HCT116 (cell line): ENCODE measurements at regions not wholly inside any gene's neighbourhood (a gene's known extent, or its start where the extent isn't known, plus 50 kb on each side); places are given as distances from the start of the nearest gene placed in this dataset.

Source experiments
- ATAC-seq: fragments of 200-7000 bp; cut with Tn5 transposase; 2 replicates; pipeline ENCODE4 v1.9.1; 2020; ENCODE audit warnings: mild to moderate bottlenecking, moderate library complexity
- BruUV-seq: library from RNA; stranded (reverse); fragments of 400-500 nt; replicated peaks from 2 replicates; lab custom pipeline; 2021; lab: Mats Ljungman, UMichigan
- CTCF ChIA-PET: fragments of 300-600 bp; sonication (Branson Sonifier 250); formaldehyde crosslinking; loops from one replicate; lab custom pipeline; 2021; ENCODE audit warnings: antibody characterized with exemption; lab: Charles Lee
- POLR2A ChIA-PET: fragments of 300-600, 350-600 bp; sonication (Branson Sonifier 250); formaldehyde crosslinking; loops from one replicate; lab custom pipeline; 2021; ENCODE audit warnings: antibody characterized with exemption; lab: Charles Lee
- RAD21 ChIA-PET, 2 experiments: fragments of 300-600 bp; sonication (Branson Sonifier 250); formaldehyde crosslinking; loops; one replicate each; lab custom pipeline; 2023; ENCODE audit warnings: low total read pairs in 2 of 2; ENCODE audit not compliant: uncharacterized antibody in 2 of 2, unreplicated experiment in 2 of 2, low non-redundant PET in 1 of 2; lab: Charles Lee
- DNase-seq: peaks from one replicate; pipeline ENCODE4 v3.0.0-alpha.2; 2010; ENCODE audit warnings: low read depth, low spot score
- H2AFZ ChIP-seq: fragments of 200-600 bp; shearing (Covaris generic), sonication (generic); 2 replicates; pipeline ENCODE4 v1.6.1; 2017; ENCODE audit warnings: low read depth, mixed run types, mixed read lengths, antibody characterized with exemption, low read length; ENCODE audit not compliant: poor library complexity, severe bottlenecking
- H3K27ac ChIP-seq: 2 replicates; pipeline ENCODE4 v1.5.1; 2012; ENCODE audit warnings: low read depth, low read length
- H3K27me3 ChIP-seq: fragments of 200-600 bp; sonication (generic); 2 replicates; pipeline ENCODE4 v1.6.1; 2016; ENCODE audit warnings: mixed run types, low read length, mixed read lengths; ENCODE audit not compliant: insufficient read depth
- H3K36me3 ChIP-seq, 2 experiments: fragments of 200-500 bp in 1 of 2; fragments of 200-600 bp in 1 of 2; sonication (Bioruptor generic) in 1 of 2; sonication (generic) in 1 of 2; 2 replicates each; pipeline versions ENCODE4 v1.5.1 to v1.6.1; 2014 to 2016; ENCODE audit warnings: low read length in 2 of 2, inconsistent platforms in 1 of 2, mixed read lengths in 1 of 2, mixed run types in 1 of 2; ENCODE audit not compliant: insufficient read depth in 2 of 2, control insufficient read depth in 1 of 2
- H3K4me1 ChIP-seq, 2 experiments: fragments of 200-600 bp in 1 of 2; sonication (generic) in 1 of 2; 2 replicates each; pipeline versions ENCODE4 v1.5.1 to v1.6.1; 2012 to 2017; ENCODE audit warnings: low read length in 2 of 2, inconsistent platforms in 1 of 2, mild to moderate bottlenecking in 1 of 2, mixed read lengths in 1 of 2, mixed run types in 1 of 2, moderate library complexity in 1 of 2; ENCODE audit not compliant: insufficient read depth in 2 of 2, control insufficient read depth in 1 of 2
- H3K4me2 ChIP-seq: fragments of 200-600 bp; sonication (generic); 2 replicates; pipeline ENCODE4 v1.6.1; 2017; ENCODE audit warnings: mixed run types, low read length, mixed read lengths
- H3K4me3 ChIP-seq, 2 experiments: fragments of 200-600 bp in 1 of 2; sonication (generic) in 1 of 2; replicated peaks in 1 of 2; 2 replicates each; pipeline ENCODE4 v1.5.1; 2011 to 2016; ENCODE audit warnings: low read length in 2 of 2, control low read depth in 1 of 2, low read depth in 1 of 2, mild to moderate bottlenecking in 1 of 2, mixed read lengths in 1 of 2, mixed run types in 1 of 2
- H3K79me2 ChIP-seq: fragments of 200-600 bp; sonication (generic); 2 replicates; pipeline ENCODE4 v1.6.1; 2017; ENCODE audit warnings: mild to moderate bottlenecking, mixed run types, low read length, moderate library complexity, mixed read lengths; ENCODE audit not compliant: insufficient read depth
- H3K9ac ChIP-seq: fragments of 200-600 bp; sonication (generic); 2 replicates; pipeline ENCODE4 v1.6.1; 2016; ENCODE audit warnings: low read length, mixed read lengths
- H3K9me2 ChIP-seq: fragments of 200-600 bp; sonication (generic), shearing (Covaris generic); 2 replicates; pipeline ENCODE4 v1.6.1; 2017; ENCODE audit warnings: mixed run types, mild to moderate bottlenecking, moderate library complexity; ENCODE audit not compliant: insufficient read depth
- H3K9me3 ChIP-seq, 2 experiments: fragments of 200-500 bp in 1 of 2; fragments of 200-600 bp in 1 of 2; sonication (Bioruptor generic) in 1 of 2; sonication (generic) in 1 of 2; 2 replicates each; pipeline ENCODE4 v1.6.1; 2014 to 2017; ENCODE audit warnings: low read length in 2 of 2, mixed read lengths in 2 of 2, inconsistent platforms in 1 of 2, low read depth in 1 of 2, mild to moderate bottlenecking in 1 of 2, mixed run types in 1 of 2, moderate library complexity in 1 of 2; ENCODE audit not compliant: control insufficient read depth in 1 of 2, insufficient read depth in 1 of 2
- H4K20me1 ChIP-seq: fragments of 200-600 bp; sonication (generic), shearing (Covaris generic); 2 replicates; pipeline ENCODE4 v1.6.1; 2017; ENCODE audit warnings: mixed run types, mild to moderate bottlenecking, moderate library complexity; ENCODE audit not compliant: insufficient read depth
- EGR1 ChIP-seq: IDR thresholded peaks from 2 replicates; pipeline ENCODE4 v1.6.1; 2012; ENCODE audit warnings: low read depth
- ELF1 ChIP-seq: IDR thresholded peaks from 2 replicates; pipeline ENCODE4 v1.6.1; 2012; ENCODE audit warnings: low read depth, borderline replicate concordance
- EZH2 ChIP-seq: fragments of 200-600 bp; sonication (generic); IDR thresholded peaks from 2 replicates; pipeline ENCODE4 v1.6.1; 2017; ENCODE audit warnings: antibody characterized with exemption, mixed run types
- EZH2phosphoT487 ChIP-seq: fragments of 200-600 bp; IDR thresholded peaks from 2 replicates; pipeline ENCODE4 v1.6.1; 2018; ENCODE audit warnings: antibody characterized with exemption, borderline replicate concordance
- JUND ChIP-seq: IDR thresholded peaks from 2 replicates; pipeline ENCODE4 v1.6.1; 2012
- POLR2AphosphoS5 ChIP-seq: IDR thresholded peaks from 2 replicates; pipeline ENCODE4 v1.6.1; 2011; ENCODE audit warnings: mild to moderate bottlenecking, low read depth, low read length, moderate library complexity
- SP1 ChIP-seq: IDR thresholded peaks from 2 replicates; pipeline ENCODE4 v1.6.1; 2012; ENCODE audit warnings: low read depth
- TCF7L2 ChIP-seq: IDR thresholded peaks from 2 replicates; pipeline ENCODE4 v1.7.0; 2011; ENCODE audit warnings: borderline replicate concordance, inconsistent platforms; ENCODE audit not compliant: insufficient read depth, insufficient read length; ENCODE audit errors: extremely low read depth
- YY1 ChIP-seq: IDR thresholded peaks from 2 replicates; pipeline ENCODE4 v1.6.1; 2011; ENCODE audit warnings: low read length, low read depth, moderate library complexity, mild to moderate bottlenecking; ENCODE audit not compliant: insufficient replicate concordance; ENCODE audit errors: extremely low read depth
- ZNF274 ChIP-seq: fragments of 200-500 bp; sonication (Bioruptor generic); IDR thresholded peaks from 2 replicates; pipeline ENCODE4 v1.6.1; 2014; ENCODE audit warnings: mild to moderate bottlenecking, low read depth, low read length, inconsistent platforms
- intact Hi-C: fragments of 100-400 bp; cut with micrococcal nuclease; formaldehyde crosslinking; loops from 2 replicates; pipeline ENCODE4 v1.10.0; 2022
- TF ChIP-seq, protein P1 (sequence below): IDR thresholded peaks from 2 replicates; pipeline ENCODE4 v1.6.1; 2012

DNA sequence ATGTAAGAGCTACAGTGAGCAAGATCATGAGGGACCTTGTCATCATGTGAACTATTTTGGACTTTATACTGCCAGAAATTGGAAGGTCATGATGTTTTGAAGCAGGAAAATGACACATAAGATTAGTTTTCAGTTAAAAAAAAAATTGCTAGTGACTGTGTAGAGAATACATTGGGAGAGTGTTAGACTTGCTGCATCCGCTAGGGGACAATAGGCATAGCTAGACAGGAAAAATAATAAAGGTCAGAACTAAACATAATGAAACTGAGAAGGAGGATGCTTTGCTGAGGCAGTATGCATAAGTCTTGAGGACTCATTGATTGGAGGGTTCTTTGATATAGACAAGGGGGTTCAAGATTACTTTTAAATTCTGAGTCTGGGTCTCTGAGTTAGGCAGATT is 275.8 kb upstream of the KCNH8 start:
- BruUV-seq: no TSS peak
- no peak for ATAC-seq

DNA sequence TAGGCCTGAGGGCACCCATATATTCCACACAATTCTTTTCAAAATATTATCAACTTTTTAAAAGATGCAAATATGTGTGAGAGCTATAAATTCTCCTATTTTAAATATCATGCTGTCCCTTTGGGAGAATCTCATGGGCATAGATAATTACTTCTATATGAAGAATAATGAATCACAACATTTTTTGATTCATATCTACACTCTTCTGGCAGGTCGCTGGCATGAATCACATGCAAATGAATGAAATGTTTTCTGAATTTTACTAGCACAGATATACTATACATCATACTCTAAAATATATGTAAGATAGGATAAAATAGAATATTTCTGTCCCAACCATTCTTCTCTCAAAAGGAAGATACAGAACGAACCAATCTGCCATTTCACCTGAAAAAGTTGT is 277.7 kb upstream of the KCNH8 start:
- Histone ChIP-seq H3K79me2 (no peaks in the 10 kb centered on the region), H3K36me3 (no peaks in the 10 kb centered on the region), H3K27me3 (no peaks in the 10 kb centered on the region), H2AFZ (no peak overlapping the region), H4K20me1 (no peaks in the 10 kb centered on the region), H3K4me3 (no peak overlapping the region), H3K9me3 (0 out of 4 replicates have a peak, but pooled peaks cover 0 to 3% of the 10 kb centered on the region in 2 experiments), H3K9ac (no peak overlapping the region), H3K4me2 (no peak overlapping the region), H3K27ac (no peak overlapping the region), H3K9me2 (no peaks in the 10 kb centered on the region), H3K4me1 (no peaks in the 10 kb centered on the region)
- POLR2A ChIA-PET: no interaction called here
- CTCF ChIA-PET: no interaction called here
- no TSS peak for BruUV-seq
- DNase-seq: no peak
- intact Hi-C loops: no loop called here
- RAD21 ChIA-PET: no interaction called here
- TF ChIP-seq EZH2 (no peak), ELF1 (no peak), EGR1 (no peak), SP1 (no peak)
- TF ChIP-seq, all 23 proteins: peak for 0
- no peak for ATAC-seq

More for the DNA sequence above, 275.8 kb upstream of the KCNH8 start:
- ChIA-PET CTCF (no interaction called here), POLR2A (no interaction called here)
- H2AFZ ChIP-seq: no peak overlapping the region
- no peak overlapping the region for H3K9ac ChIP-seq
- H3K27me3 ChIP-seq: no peaks in the 10 kb centered on the region
- no peaks in the 10 kb centered on the region for H3K4me1 ChIP-seq
- no peak for TF ChIP-seq YY1
- TF ChIP-seq, protein P1, sequence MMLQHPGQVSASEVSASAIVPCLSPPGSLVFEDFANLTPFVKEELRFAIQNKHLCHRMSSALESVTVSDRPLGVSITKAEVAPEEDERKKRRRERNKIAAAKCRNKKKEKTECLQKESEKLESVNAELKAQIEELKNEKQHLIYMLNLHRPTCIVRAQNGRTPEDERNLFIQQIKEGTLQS: no peak
- TF ChIP-seq ZNF274: no peak
- TF ChIP-seq POLR2AphosphoS5: no peak
- no peak for TF ChIP-seq JUND
- TF ChIP-seq TCF7L2: no peak
- TF ChIP-seq SP1: no peak
- TF ChIP-seq EZH2phosphoT487: no peak
- TF ChIP-seq, all 23 proteins: peak for 0
- Histone ChIP-seq H3K36me3 (no peaks in the 10 kb centered on the region), H3K9me2 (no peaks in the 10 kb centered on the region), H3K4me2 (no peak overlapping the region), H3K79me2 (no peaks in the 10 kb centered on the region), H4K20me1 (no peaks in the 10 kb centered on the region), H3K4me3 (no peak overlapping the region), H3K9me3 (peaks cover 0 to 3% of the 10 kb centered on the region in 2 experiments; a peak in 1 of 4 replicates), H3K27ac (no peak overlapping the region)
- intact Hi-C loops: no loop called here
- no peak for DNase-seq
- RAD21 ChIA-PET: no interaction called here
